RPMI8226 (cell line): ENCODE measurements at regions not wholly inside any gene's neighbourhood (a gene's known extent, or its start where the extent isn't known, plus 50 kb on each side); places are given as distances from the start of the nearest gene placed in this dataset.

Source experiments
- DNase-seq: peaks from one replicate; pipeline ENCODE4 v3.0.0-alpha.2; 2015

GRCh38 chr1:106836708-106837107 lies 219.8 kb upstream of the PRMT6 start:
- DNase-seq = no peak

- no peak for DNase-seq
These were observed 213.0 kb upstream of the PRMT6 start for GRCh38 chr1:106843518-106843917.

- no peak for DNase-seq
These were observed 209.8 kb upstream of the PRMT6 start for GRCh38 chr1:106846656-106847055.

- DNase-seq = no peak
These were observed 195.4 kb upstream of the PRMT6 start for GRCh38 chr1:106861110-106861509.

- no peak for DNase-seq
These were observed 187.6 kb upstream of the PRMT6 start for GRCh38 chr1:106868828-106869227.

GRCh38 chr1:106875622-106876021 lies 180.9 kb upstream of the PRMT6 start:
- peak; percentile 11 for DNase-seq

GRCh38 chr1:106876384-106876783 lies 180.1 kb upstream of the PRMT6 start:
- DNase-seq = peak; percentile 85

- peak; percentile 77 for DNase-seq
These were observed 176.9 kb upstream of the PRMT6 start for GRCh38 chr1:106879538-106879937.

- no peak for DNase-seq
These were observed 176.2 kb upstream of the PRMT6 start for GRCh38 chr1:106880226-106880625.

- no peak for DNase-seq
These were observed 173.3 kb upstream of the PRMT6 start for GRCh38 chr1:106883208-106883607.

GRCh38 chr1:106889059-106889458 lies 167.4 kb upstream of the PRMT6 start:
- no peak for DNase-seq

GRCh38 chr1:106889583-106889982 lies 166.9 kb upstream of the PRMT6 start:
- DNase-seq = no peak

GRCh38 chr1:106897976-106898375 lies 158.5 kb upstream of the PRMT6 start:
- DNase-seq = no peak

- DNase-seq = no peak
These were observed 156.8 kb upstream of the PRMT6 start for GRCh38 chr1:106899644-106900043.

GRCh38 chr1:106907795-106908194 lies 148.7 kb upstream of the PRMT6 start:
- DNase-seq = peak; percentile 26

- no peak for DNase-seq
These were observed 147.8 kb upstream of the PRMT6 start for GRCh38 chr1:106908689-106909088.

GRCh38 chr1:106910798-106911197 lies 145.7 kb upstream of the PRMT6 start:
- DNase-seq = no peak

- DNase-seq = no peak
These were observed 144.3 kb upstream of the PRMT6 start for GRCh38 chr1:106912131-106912530.

- DNase-seq = no peak
These were observed 135.3 kb upstream of the PRMT6 start for GRCh38 chr1:106921186-106921585.

GRCh38 chr1:106924360-106924759 lies 132.1 kb upstream of the PRMT6 start:
- no peak for DNase-seq

GRCh38 chr1:106925750-106926149 lies 130.7 kb upstream of the PRMT6 start:
- DNase-seq = no peak

- no peak for DNase-seq
These were observed 129.5 kb upstream of the PRMT6 start for GRCh38 chr1:106926803-106927582.

GRCh38 chr1:106937104-106937503 lies 119.4 kb upstream of the PRMT6 start:
- no peak for DNase-seq

- DNase-seq = no peak
These were observed 111.8 kb upstream of the PRMT6 start for GRCh38 chr1:106944721-106945120.

GRCh38 chr1:106952776-106953175 lies 103.7 kb upstream of the PRMT6 start:
- no peak for DNase-seq
